CD14-positive monocyte (primary cell): ENCODE measurements at regions not wholly inside any gene's neighbourhood (a gene's known extent, or its start where the extent isn't known, plus 50 kb on each side); places are given as distances from the start of the nearest gene placed in this dataset.

Experiments used
- DNase-seq, 3 donors: peaks; one replicate each; pipeline ENCODE4 v3.0.0-alpha.2; 2011 to 2022
- H2AFZ ChIP-seq: 2 replicates; pipeline ENCODE4 v1.6.0; 2012; ENCODE audit warnings: mild to moderate bottlenecking, low read depth, low read length, inconsistent platforms; ENCODE audit not compliant: insufficient read depth, poor library complexity, severe bottlenecking
- H3K27ac ChIP-seq, 2 donors: 1 replicate in 1 of 2; 2 replicates in 1 of 2; pipeline ENCODE4 v1.5.1; 2012 to 2013; ENCODE audit warnings: low read length in 2 of 2, control low read depth in 1 of 2, inconsistent platforms in 1 of 2, low read depth in 1 of 2, mild to moderate bottlenecking in 1 of 2
- H3K27me3 ChIP-seq, 2 donors: one replicate each; pipeline versions ENCODE4 v1.6.0 to v1.6.1; 2011 to 2013; ENCODE audit warnings: low read length in 2 of 2; ENCODE audit not compliant: control insufficient read depth in 2 of 2, insufficient read depth in 2 of 2
- H3K36me3 ChIP-seq, 2 donors: replicated peaks in 1 of 2; 1 replicate in 1 of 2; 2 replicates in 1 of 2; pipeline versions ENCODE4 v1.5.1 to v1.6.1; 2012 to 2013; ENCODE audit warnings: low read length in 2 of 2, control low read depth in 1 of 2, inconsistent platforms in 1 of 2, mild to moderate bottlenecking in 1 of 2; ENCODE audit not compliant: insufficient read depth in 2 of 2, control insufficient read depth in 1 of 2
- H3K4me1 ChIP-seq, 2 donors: 1 replicate in 1 of 2; 2 replicates in 1 of 2; pipeline versions ENCODE4 v1.5.1 to v1.6.1; 2012 to 2013; ENCODE audit warnings: low read length in 2 of 2, control low read depth in 1 of 2, inconsistent platforms in 1 of 2, mild to moderate bottlenecking in 1 of 2, moderate library complexity in 1 of 2; ENCODE audit not compliant: insufficient read depth in 2 of 2, control insufficient read depth in 1 of 2
- H3K4me2 ChIP-seq: replicated peaks from 2 replicates; pipeline ENCODE3; 2012; ENCODE audit warnings: low read length, moderate library complexity, mild to moderate bottlenecking; ENCODE audit not compliant: poor library complexity, severe bottlenecking; ENCODE audit errors: extremely low read depth
- H3K4me3 ChIP-seq, 3 experiments: fragments of 200-600 bp in 1 of 3; sonication (generic) in 1 of 3; replicated peaks in 1 of 3; 1 replicate in 2 of 3; 2 replicates in 1 of 3; pipeline ENCODE4 v1.5.1; 2011 to 2013; ENCODE audit warnings: low read length in 3 of 3, mild to moderate bottlenecking in 3 of 3, control low read depth in 2 of 3, low read depth in 2 of 3, inconsistent platforms in 1 of 3, moderate library complexity in 1 of 3
- H3K79me2 ChIP-seq: 2 replicates; pipeline ENCODE4 v1.6.0; 2012; ENCODE audit warnings: mild to moderate bottlenecking, control low read depth, inconsistent platforms, low read length, moderate library complexity; ENCODE audit not compliant: insufficient read depth
- H3K9ac ChIP-seq: 2 replicates; pipeline ENCODE4 v1.6.0; 2017; ENCODE audit warnings: low read length, mild to moderate bottlenecking; ENCODE audit not compliant: insufficient read depth, poor library complexity, severe bottlenecking
- H3K9me3 ChIP-seq, 2 donors: replicated peaks in 1 of 2; 1 replicate in 1 of 2; 2 replicates in 1 of 2; pipeline versions ENCODE4 v1.5.1 to v1.6.1; 2012 to 2013; ENCODE audit warnings: low read length in 2 of 2, control low read depth in 1 of 2; ENCODE audit not compliant: control insufficient read depth in 1 of 2, insufficient read depth in 1 of 2
- H4K20me1 ChIP-seq: 2 replicates; pipeline ENCODE4 v1.6.0; 2012; ENCODE audit warnings: mild to moderate bottlenecking, low read length, control low read depth, moderate library complexity; ENCODE audit not compliant: insufficient read depth
- H3K27ac Mint-ChIP-seq, 7 donors: one replicate each; pipeline ENCODE4 v1.8.0; 2020; ENCODE audit warnings: mild to moderate bottlenecking in 7 of 7, mixed read lengths in 7 of 7, moderate library complexity in 6 of 7, inconsistent platforms in 2 of 7
- H3K27me3 Mint-ChIP-seq, 3 donors: one replicate each; pipeline ENCODE4 v1.8.0; 2021 to 2022; ENCODE audit warnings: low read depth in 3 of 3, mild to moderate bottlenecking in 3 of 3, mixed read lengths in 3 of 3, moderate library complexity in 3 of 3, inconsistent platforms in 1 of 3
- H3K36me3 Mint-ChIP-seq, 2 donors: one replicate each; pipeline ENCODE4 v1.8.0; 2020; ENCODE audit warnings: mixed read lengths in 2 of 2, inconsistent platforms in 1 of 2, mild to moderate bottlenecking in 1 of 2
- H3K4me1 Mint-ChIP-seq: one replicate; pipeline ENCODE4 v1.8.0; 2020; ENCODE audit warnings: mild to moderate bottlenecking, mixed read lengths
- H3K4me3 Mint-ChIP-seq, 2 donors: one replicate each; pipeline ENCODE4 v1.8.0; 2020; ENCODE audit warnings: mild to moderate bottlenecking in 2 of 2, mixed read lengths in 2 of 2, moderate library complexity in 1 of 2
- H3K9me3 Mint-ChIP-seq, 7 donors: one replicate each; pipeline ENCODE4 v1.8.0; 2020 to 2022; ENCODE audit warnings: mixed read lengths in 7 of 7, mild to moderate bottlenecking in 6 of 7, moderate library complexity in 6 of 7, inconsistent platforms in 2 of 7
- CTCF ChIP-seq: fragments of 200-600 bp; IDR thresholded peaks from one replicate; pipeline ENCODE4 v1.8.0; 2022; ENCODE audit warnings: antibody characterized with exemption, mild to moderate bottlenecking
- WGBS: methylation state at CpG from one replicate; pipeline ENCODE4 v1.1.5; 2013; ENCODE audit warnings: missing lambda C conversion rate; ENCODE audit not compliant: insufficient coverage; 5-methylcytosine and 5-hydroxymethylcytosine counted together
- intact Hi-C, 2 donors: fragments of 100-400 bp; cut with micrococcal nuclease; formaldehyde crosslinking; loops; one replicate each; pipeline versions ENCODE4 v1.15.0 to v1.15.1; 2023

- H3K27me3 Mint-ChIP-seq, result peaks cover 0 to 3% (median 0%) of the 10 kb centered on the region in 3 donors
- H2AFZ ChIP-seq, result no peak overlapping the region
Observed at GRCh38 chr7:16234493-16235146, 186.7 kb downstream of the CRPPA start.

GRCh38 chr7:16233517-16233916 lies 187.8 kb downstream of the CRPPA start:
- no peaks in the 10 kb centered on the region for H3K4me1 Mint-ChIP-seq
- H2AFZ ChIP-seq, result no peak overlapping the region
- no peak for TF ChIP-seq CTCF
- peaks cover 0 to 3% (median 0%) of the 10 kb centered on the region in 3 donors for H3K27me3 Mint-ChIP-seq
- H3K79me2 ChIP-seq, result no peaks in the 10 kb centered on the region
- peaks cover 3 to 13% (median 11%) of the 10 kb centered on the region in 7 donors for H3K9me3 Mint-ChIP-seq
- H3K36me3 ChIP-seq, result no peaks in the 10 kb centered on the region
- no peaks in the 10 kb centered on the region for H3K4me1 ChIP-seq
- H3K4me2 ChIP-seq, result no peak overlapping the region
- no peak overlapping the region for H3K27ac ChIP-seq
- WGBS, result no CpG with 5 or more reads among the region's 2 CpGs
- no peaks in the 10 kb centered on the region for H3K36me3 Mint-ChIP-seq
- H3K4me3 ChIP-seq, result no peak overlapping the region
- H3K9ac ChIP-seq, result no peak overlapping the region
- intact Hi-C loops, result no loop called here
- no peaks in the 10 kb centered on the region for H3K27me3 ChIP-seq
- peaks cover 5 to 29% of the 10 kb centered on the region in 2 donors for H3K9me3 ChIP-seq
- H4K20me1 ChIP-seq, result no peaks in the 10 kb centered on the region
- no peak for DNase-seq
- H3K4me3 Mint-ChIP-seq, result no peak overlapping the region
- no peak overlapping the region for H3K27ac Mint-ChIP-seq

More at GRCh38 chr7:16234493-16235146, 186.7 kb downstream of the CRPPA start:
- Mint-ChIP-seq H3K27ac (no peak overlapping the region), H3K4me3 (no peak overlapping the region), H3K4me1 (no peaks in the 10 kb centered on the region), H3K9me3 (peaks cover 3 to 13% (median 11%) of the 10 kb centered on the region in 7 donors), H3K36me3 (no peaks in the 10 kb centered on the region)
- Histone ChIP-seq H3K4me2 (no peak overlapping the region), H3K9ac (no peak overlapping the region), H3K79me2 (no peaks in the 10 kb centered on the region), H3K4me1 (no peaks in the 10 kb centered on the region), H3K27ac (no peak overlapping the region), H3K27me3 (no peaks in the 10 kb centered on the region), H3K9me3 (peaks cover 9 to 25% of the 10 kb centered on the region in 2 donors), H4K20me1 (no peaks in the 10 kb centered on the region), H3K4me3 (no peak overlapping the region), H3K36me3 (no peaks in the 10 kb centered on the region)
- no peak for DNase-seq
- WGBS, result no CpG with 5 or more reads among the region's 2 CpGs
- no peak for TF ChIP-seq CTCF
- intact Hi-C loops, result no loop called here
